ENCODE measurements at regions not wholly inside any gene's neighbourhood (a gene's known extent, or its start where the extent isn't known, plus 50 kb on each side); places are given as distances from the start of the nearest gene placed in this dataset.
A peak's percentile ranks its signal among the peaks of the same experiment; 100 is the strongest.

GRCh38 chr2:160726046-160726445, 232.4 kb upstream of the RBMS1 start:
- no CpG with 5 or more reads among the region's 1 CpG for WGBS (ENCODE audit: insufficient coverage)
- TF ChIP-seq CTCF (IDR thresholded peaks at IDR 0.05) = no peak
- H3K36me3 Mint-ChIP-seq = no peaks in the 10 kb centered on the region
- Histone ChIP-seq H3K9ac (ENCODE audit: insufficient read depth, low read length, poor library complexity, severe bottlenecking) (no peak overlapping the region), H3K27ac (ENCODE audit: low read depth in 1 of 2, low read length in 2 of 2) (no peak overlapping the region), H3K79me2 (ENCODE audit: insufficient read depth, low read length) (no peaks in the 10 kb centered on the region), H3K9me3 (replicated peaks in 1 of 2; ENCODE audit: control insufficient read depth in 1 of 2, insufficient read depth in 1 of 2, low read length in 2 of 2) (no peaks in the 10 kb centered on the region), H3K4me1 (ENCODE audit: control insufficient read depth in 1 of 2, insufficient read depth in 2 of 2, low read length in 2 of 2) (peaks cover 9% of the 10 kb centered on the region in 2 donors), H3K4me3 (replicated peaks in 1 of 3; ENCODE audit: low read depth in 2 of 3, low read length in 3 of 3) (no peak overlapping the region), H2AFZ (ENCODE audit: insufficient read depth, low read depth, low read length, poor library complexity, severe bottlenecking) (no peak overlapping the region), H3K27me3 (ENCODE audit: control insufficient read depth in 2 of 2, insufficient read depth in 2 of 2, low read length in 2 of 2) (no peaks in the 10 kb centered on the region), H3K36me3 (replicated peaks in 1 of 2; ENCODE audit: control insufficient read depth in 1 of 2, insufficient read depth in 2 of 2, low read length in 2 of 2) (no peaks in the 10 kb centered on the region), H4K20me1 (ENCODE audit: insufficient read depth, low read length) (no peaks in the 10 kb centered on the region), H3K4me2 (replicated peaks; ENCODE audit: extremely low read depth, low read length, poor library complexity, severe bottlenecking) (no peak overlapping the region)
- H3K4me3 Mint-ChIP-seq = peak overlapping the region in 1 of 2 donors; percentile 51
- H3K27me3 Mint-ChIP-seq (ENCODE audit: low read depth in 3 of 3) = peaks cover 0 to 2% (median 0%) of the 10 kb centered on the region in 3 donors
- DNase-seq = peak in 1 of 3 donors; percentile 7
- peaks cover 2 to 12% (median 5%) of the 10 kb centered on the region in 7 donors for H3K9me3 Mint-ChIP-seq
- H3K27ac Mint-ChIP-seq = peak overlapping the region in 1 of 7 donors; percentile 44
- peaks cover 12% of the 10 kb centered on the region for H3K4me1 Mint-ChIP-seq
- intact Hi-C loops (cut with micrococcal nuclease) = no loop called here

- H3K9me3 Mint-ChIP-seq = peaks cover 0 to 6% (median 2%) of the 10 kb centered on the region in 7 donors
- H3K27me3 Mint-ChIP-seq (ENCODE audit: low read depth in 3 of 3) = peaks cover 0 to 4% (median 0%) of the 10 kb centered on the region in 3 donors
- TF ChIP-seq CTCF (IDR thresholded peaks at IDR 0.05) = no peak
- DNase-seq = no peak
- peaks cover 10% of the 10 kb centered on the region for H3K4me1 Mint-ChIP-seq
- H4K20me1 ChIP-seq (ENCODE audit: insufficient read depth, low read length) = no peaks in the 10 kb centered on the region
- no peaks in the 10 kb centered on the region for H3K79me2 ChIP-seq (ENCODE audit: insufficient read depth, low read length)
- H3K36me3 ChIP-seq (replicated peaks in 1 of 2; ENCODE audit: control insufficient read depth in 1 of 2, insufficient read depth in 2 of 2, low read length in 2 of 2) = no peaks in the 10 kb centered on the region
- H3K9ac ChIP-seq (ENCODE audit: insufficient read depth, low read length, poor library complexity, severe bottlenecking) = no peak overlapping the region
- intact Hi-C loops (cut with micrococcal nuclease) = no loop called here
- H3K27ac ChIP-seq (ENCODE audit: low read depth in 1 of 2, low read length in 2 of 2) = no peak overlapping the region
- no peak overlapping the region for H3K4me2 ChIP-seq (replicated peaks; ENCODE audit: extremely low read depth, low read length, poor library complexity, severe bottlenecking)
- no peak overlapping the region for H2AFZ ChIP-seq (ENCODE audit: insufficient read depth, low read depth, low read length, poor library complexity, severe bottlenecking)
- no peaks in the 10 kb centered on the region for H3K27me3 ChIP-seq (ENCODE audit: control insufficient read depth in 2 of 2, insufficient read depth in 2 of 2, low read length in 2 of 2)
- H3K36me3 Mint-ChIP-seq = no peaks in the 10 kb centered on the region
- no peaks in the 10 kb centered on the region for H3K9me3 ChIP-seq (replicated peaks in 1 of 2; ENCODE audit: control insufficient read depth in 1 of 2, insufficient read depth in 1 of 2, low read length in 2 of 2)
- WGBS (ENCODE audit: insufficient coverage) = 100% methylated on average over 1 of the region's 1 CpG
- peaks cover 8 to 9% of the 10 kb centered on the region in 2 donors for H3K4me1 ChIP-seq (ENCODE audit: control insufficient read depth in 1 of 2, insufficient read depth in 2 of 2, low read length in 2 of 2)
- no peak overlapping the region for H3K4me3 Mint-ChIP-seq
- H3K4me3 ChIP-seq (replicated peaks in 1 of 3; ENCODE audit: low read depth in 2 of 3, low read length in 3 of 3) = no peak overlapping the region
- H3K27ac Mint-ChIP-seq = no peak overlapping the region
These were observed 236.8 kb upstream of the RBMS1 start for GRCh38 chr2:160730296-160730995.

Measured in CD14-positive monocyte (primary cell).